Keratinocyte (primary cell): ENCODE measurements at regions not wholly inside any gene's neighbourhood (a gene's known extent, or its start where the extent isn't known, plus 50 kb on each side); places are given as distances from the start of the nearest gene placed in this dataset.

ENCODE experiments used
- EZH2 ChIP-seq: IDR thresholded peaks from one replicate; pipeline ENCODE4 v1.6.1; 2012; ENCODE audit warnings: inconsistent platforms, mild to moderate bottlenecking, low read length, moderate library complexity
- TF ChIP-seq, protein P1 (sequence below), 3 experiments: IDR thresholded peaks in 1 of 3; conservative IDR thresholded peaks in 1 of 3; optimal IDR thresholded peaks in 1 of 3; 2 replicates in 2 of 3; 3 replicates in 1 of 3; pipeline versions ENCODE3 to v1.5.1; 2011; ENCODE audit warnings: low read length in 3 of 3, mild to moderate bottlenecking in 3 of 3, moderate library complexity in 2 of 3, control low read depth in 1 of 3, inconsistent platforms in 1 of 3; ENCODE audit not compliant: insufficient read depth in 2 of 3; ENCODE audit errors: extremely low read depth in 1 of 3

DNA sequence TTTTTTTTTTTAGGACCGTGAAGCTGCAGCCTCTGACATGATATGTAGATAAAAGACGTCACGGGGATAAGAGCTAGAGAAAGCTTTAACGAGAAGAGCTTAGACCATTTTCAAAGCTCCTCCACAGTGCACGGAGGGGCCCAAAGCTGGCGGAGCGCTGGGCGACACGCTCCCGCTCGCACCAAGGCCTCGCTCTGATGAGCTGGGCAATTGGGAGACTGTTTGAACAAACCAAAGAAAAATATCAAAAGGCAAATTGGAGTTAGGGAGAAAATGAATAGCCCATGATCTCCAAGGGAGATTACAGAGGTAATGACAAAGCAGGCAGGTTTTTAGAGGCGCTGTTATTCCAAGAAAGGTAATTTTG lies 179.4 kb downstream of the SREK1 start:
- TF ChIP-seq, protein P1, sequence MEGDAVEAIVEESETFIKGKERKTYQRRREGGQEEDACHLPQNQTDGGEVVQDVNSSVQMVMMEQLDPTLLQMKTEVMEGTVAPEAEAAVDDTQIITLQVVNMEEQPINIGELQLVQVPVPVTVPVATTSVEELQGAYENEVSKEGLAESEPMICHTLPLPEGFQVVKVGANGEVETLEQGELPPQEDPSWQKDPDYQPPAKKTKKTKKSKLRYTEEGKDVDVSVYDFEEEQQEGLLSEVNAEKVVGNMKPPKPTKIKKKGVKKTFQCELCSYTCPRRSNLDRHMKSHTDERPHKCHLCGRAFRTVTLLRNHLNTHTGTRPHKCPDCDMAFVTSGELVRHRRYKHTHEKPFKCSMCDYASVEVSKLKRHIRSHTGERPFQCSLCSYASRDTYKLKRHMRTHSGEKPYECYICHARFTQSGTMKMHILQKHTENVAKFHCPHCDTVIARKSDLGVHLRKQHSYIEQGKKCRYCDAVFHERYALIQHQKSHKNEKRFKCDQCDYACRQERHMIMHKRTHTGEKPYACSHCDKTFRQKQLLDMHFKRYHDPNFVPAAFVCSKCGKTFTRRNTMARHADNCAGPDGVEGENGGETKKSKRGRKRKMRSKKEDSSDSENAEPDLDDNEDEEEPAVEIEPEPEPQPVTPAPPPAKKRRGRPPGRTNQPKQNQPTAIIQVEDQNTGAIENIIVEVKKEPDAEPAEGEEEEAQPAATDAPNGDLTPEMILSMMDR (optimal IDR thresholded peaks at IDR 0.05 in 1 of 3, IDR thresholded peaks at IDR 0.05 in 1 of 3, conservative IDR thresholded peaks at IDR 0.05 in 1 of 3; ENCODE audit: extremely low read depth in 1 of 3, insufficient read depth in 2 of 3, low read length in 3 of 3) = no peak
- TF ChIP-seq EZH2 = no peak
